ENCODE measurements at regions not wholly inside any gene's neighbourhood (a gene's known extent, or its start where the extent isn't known, plus 50 kb on each side); places are given as distances from the start of the nearest gene placed in this dataset.

GRCh38 chr4:10281996-10282395 is 165.4 kb upstream of the WDR1 start:
- Histone ChIP-seq H3K4me1 (no peaks in the 10 kb centered on the region), H3K4me3 (no peak overlapping the region), H3K36me3 (no peaks in the 10 kb centered on the region), H3K9me3 (no peaks in the 10 kb centered on the region), H3K27me3 (no peaks in the 10 kb centered on the region), H3K27ac (no peak overlapping the region)
- DNase-seq, result no peak
- TF ChIP-seq POLR2A (IDR thresholded peaks at IDR 0.05), result no peak
- TF ChIP-seq CTCF (IDR thresholded peaks at IDR 0.05), result no peak
- intact Hi-C loops (cut with DNase I; ENCODE audit: low total_unique reads), result no loop called here

GRCh38 chr4:10279261-10279660 is 162.7 kb upstream of the WDR1 start:
- Histone ChIP-seq H3K4me3 (no peak overlapping the region), H3K27ac (no peak overlapping the region), H3K4me1 (no peaks in the 10 kb centered on the region), H3K27me3 (no peaks in the 10 kb centered on the region), H3K36me3 (no peaks in the 10 kb centered on the region), H3K9me3 (no peaks in the 10 kb centered on the region)
- no peak for TF ChIP-seq POLR2A (IDR thresholded peaks at IDR 0.05)
- no peak for TF ChIP-seq CTCF (IDR thresholded peaks at IDR 0.05)
- intact Hi-C loops (cut with DNase I; ENCODE audit: low total_unique reads), result no loop called here
- no peak for DNase-seq

- H3K9me3 ChIP-seq, result no peaks in the 10 kb centered on the region
- TF ChIP-seq CTCF (IDR thresholded peaks at IDR 0.05), result no peak
- TF ChIP-seq POLR2A (IDR thresholded peaks at IDR 0.05), result no peak
These were observed 161.5 kb upstream of the WDR1 start for GRCh38 chr4:10278071-10278470.

GRCh38 chr4:10276152-10276551 is 159.6 kb upstream of the WDR1 start:
- H3K4me3 ChIP-seq, result no peak overlapping the region

More at GRCh38 chr4:10278071-10278470, 161.5 kb upstream of the WDR1 start:
- H3K27me3 ChIP-seq, result no peaks in the 10 kb centered on the region
- intact Hi-C loops (cut with DNase I; ENCODE audit: low total_unique reads), result no loop called here
- DNase-seq, result no peak
- H3K36me3 ChIP-seq, result no peaks in the 10 kb centered on the region
- H3K4me3 ChIP-seq, result no peak overlapping the region
- no peaks in the 10 kb centered on the region for H3K4me1 ChIP-seq
- H3K27ac ChIP-seq, result no peak overlapping the region

GRCh38 chr4:10275696-10276095 is 159.1 kb upstream of the WDR1 start:
- TF ChIP-seq CTCF (IDR thresholded peaks at IDR 0.05) (no peak), POLR2A (IDR thresholded peaks at IDR 0.05) (no peak)
- H3K9me3 ChIP-seq, result no peaks in the 10 kb centered on the region
- no peak overlapping the region for H3K27ac ChIP-seq
- intact Hi-C loops (cut with DNase I; ENCODE audit: low total_unique reads), result no loop called here
- no peak overlapping the region for H3K4me3 ChIP-seq
- no peaks in the 10 kb centered on the region for H3K36me3 ChIP-seq
- no peaks in the 10 kb centered on the region for H3K4me1 ChIP-seq
- DNase-seq, result no peak
- no peaks in the 10 kb centered on the region for H3K27me3 ChIP-seq

More at GRCh38 chr4:10276152-10276551, 159.6 kb upstream of the WDR1 start:
- Histone ChIP-seq H3K36me3 (no peaks in the 10 kb centered on the region), H3K9me3 (no peaks in the 10 kb centered on the region), H3K27me3 (no peaks in the 10 kb centered on the region), H3K4me1 (no peaks in the 10 kb centered on the region), H3K27ac (no peak overlapping the region)
- intact Hi-C loops (cut with DNase I; ENCODE audit: low total_unique reads), result no loop called here
- no peak for DNase-seq
- TF ChIP-seq CTCF (IDR thresholded peaks at IDR 0.05), result no peak
- no peak for TF ChIP-seq POLR2A (IDR thresholded peaks at IDR 0.05)

Data from uterus (tissue), 3 donors.